ENCODE measurements at regions not wholly inside any gene's neighbourhood (a gene's known extent, or its start where the extent isn't known, plus 50 kb on each side); places are given as distances from the start of the nearest gene placed in this dataset.
"Not testable (repeated sequence)": the region's sequence is repeated elsewhere in the genome, so short reads cannot be mapped to it uniquely, and the experiment has no call there.

DNA sequence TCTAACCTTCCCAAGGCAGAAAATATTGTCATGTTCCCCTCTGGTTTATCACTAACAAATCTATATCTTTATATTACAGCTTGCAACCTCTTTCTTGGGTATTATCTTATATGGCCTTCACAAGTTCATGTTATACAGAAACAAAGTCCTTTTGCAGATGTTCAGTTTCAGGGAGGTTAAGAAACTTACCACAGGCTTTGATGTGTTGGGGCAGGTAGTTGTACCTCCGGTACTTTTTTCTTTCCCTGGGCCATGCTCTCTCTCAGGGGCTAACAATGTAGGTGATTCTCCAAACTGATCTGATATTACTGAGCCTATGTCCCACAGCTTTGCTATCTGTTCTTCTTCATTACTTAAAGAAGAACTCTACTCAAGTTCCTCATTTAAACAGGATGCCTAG is 548.9 kb upstream of the SYT4 start:
- no peak for DNase-seq

DNA sequence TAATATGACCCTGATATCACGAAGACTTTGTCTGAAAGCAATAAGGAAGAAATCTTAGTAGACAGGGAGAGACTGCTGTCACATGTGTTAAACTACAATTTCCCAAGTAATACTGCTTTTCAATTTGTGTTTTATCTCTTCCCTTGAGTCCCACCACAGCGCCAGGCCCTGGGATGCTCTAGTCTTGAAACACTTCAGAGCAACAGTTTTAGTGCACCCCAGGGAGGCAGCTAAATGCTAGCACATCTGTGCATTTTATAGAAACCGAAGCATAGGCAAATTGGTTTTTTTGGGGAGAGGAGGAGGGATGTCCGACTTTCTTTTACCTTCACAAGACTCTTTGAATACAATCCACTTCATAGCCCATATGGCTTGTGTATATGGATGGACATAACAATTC is 550.0 kb upstream of the SYT4 start:
- DNase-seq = no peak

DNA sequence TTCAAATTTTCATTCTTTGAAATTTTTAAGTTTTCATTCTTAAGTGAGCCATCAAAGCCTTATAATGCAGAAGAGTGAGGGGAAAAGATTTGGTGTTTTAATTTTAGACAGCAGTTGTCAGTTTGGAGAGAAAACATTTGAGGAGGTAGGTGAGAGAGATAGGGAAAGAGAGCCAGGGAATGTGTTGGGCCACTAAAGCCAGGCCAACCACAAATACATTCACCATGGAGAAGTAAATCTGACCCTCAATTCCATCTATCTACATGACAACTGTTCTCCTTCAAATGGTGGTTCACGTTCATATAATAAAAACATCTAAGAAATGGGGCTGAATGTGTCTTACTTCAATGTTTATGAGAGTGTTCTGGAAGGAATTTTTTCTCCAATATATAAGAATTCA is 553.0 kb upstream of the SYT4 start:
- no peak for DNase-seq

DNA sequence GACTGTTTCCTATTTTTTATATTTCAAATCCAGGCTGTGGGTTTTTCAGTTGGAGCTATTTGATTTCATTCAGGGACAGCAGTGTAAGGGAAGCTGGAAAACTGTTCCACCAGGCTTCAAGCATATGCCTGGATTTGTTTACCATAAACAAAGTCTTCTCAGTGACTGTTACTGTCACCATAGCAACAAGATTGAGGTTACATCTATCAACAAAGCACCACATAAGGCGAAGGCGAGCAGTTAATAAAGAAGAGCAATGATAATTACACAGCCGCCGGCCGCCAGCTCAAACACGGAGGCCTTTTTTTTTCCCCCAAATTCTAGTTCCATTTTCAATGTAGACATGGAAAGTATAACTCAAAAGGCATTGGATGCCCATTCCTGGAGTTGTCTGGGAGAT is 553.7 kb upstream of the SYT4 start:
- no peak for DNase-seq

DNA sequence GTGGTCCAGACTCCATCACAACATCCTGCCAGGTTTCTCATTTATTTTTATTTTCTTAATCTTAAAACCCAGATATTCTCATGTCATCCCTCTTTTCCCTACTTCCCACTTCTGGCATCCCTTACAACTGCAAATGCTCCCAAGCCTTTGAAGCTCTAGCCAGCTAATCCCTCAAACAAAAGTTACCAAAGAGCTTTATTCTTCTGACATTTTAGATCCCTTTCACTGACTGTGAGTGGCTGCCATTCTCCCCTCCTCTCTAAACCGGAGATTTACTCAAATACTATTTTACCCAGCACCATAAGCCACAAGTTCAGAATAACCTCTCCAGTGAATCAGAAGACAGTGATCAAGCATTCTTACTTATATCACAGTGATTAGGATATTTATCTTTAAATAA is 569.0 kb upstream of the SYT4 start:
- DNase-seq = no peak

DNA sequence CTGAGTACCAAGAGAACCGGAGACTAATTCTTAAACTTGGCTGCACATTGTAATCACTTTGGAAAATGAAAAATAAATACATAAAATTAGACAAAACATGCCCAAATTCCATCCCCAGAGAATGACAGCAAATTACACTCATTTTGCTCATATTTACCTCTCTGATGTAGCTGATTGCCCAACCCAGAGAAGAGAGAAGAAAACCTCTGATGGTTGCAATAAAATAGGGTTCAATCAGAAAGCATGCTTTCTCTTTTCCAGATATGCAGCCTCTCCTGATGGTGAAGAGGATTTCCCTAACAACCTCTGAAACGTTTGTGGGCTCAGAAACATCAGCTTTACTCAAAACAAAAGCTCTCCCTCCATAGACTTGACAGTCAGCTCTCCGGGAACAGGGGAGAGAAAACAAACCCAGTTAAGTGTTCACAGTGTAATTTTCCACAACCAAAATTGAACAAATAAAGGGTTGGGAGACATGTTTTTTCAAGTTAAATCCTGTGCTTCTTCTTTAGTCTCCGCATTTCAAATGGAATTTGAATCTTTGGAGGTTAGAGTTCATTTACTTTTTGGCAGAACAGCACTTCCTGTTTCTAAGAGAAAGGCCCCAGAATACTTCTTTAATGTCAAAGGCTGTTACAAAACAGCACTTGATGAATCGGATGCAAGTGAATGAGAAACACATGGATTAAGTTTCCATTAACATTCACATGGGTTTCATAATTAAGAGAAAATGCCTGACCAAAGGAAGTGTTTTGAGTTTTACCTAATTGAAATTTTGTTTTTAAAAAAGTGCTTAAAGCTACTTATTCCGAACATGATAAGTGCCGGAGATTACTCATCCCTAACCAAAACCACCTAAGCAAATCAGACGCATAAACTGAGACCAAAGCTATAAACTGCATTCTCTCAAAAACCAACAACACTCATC is 570.1 kb upstream of the SYT4 start:
- no peak for DNase-seq

DNA sequence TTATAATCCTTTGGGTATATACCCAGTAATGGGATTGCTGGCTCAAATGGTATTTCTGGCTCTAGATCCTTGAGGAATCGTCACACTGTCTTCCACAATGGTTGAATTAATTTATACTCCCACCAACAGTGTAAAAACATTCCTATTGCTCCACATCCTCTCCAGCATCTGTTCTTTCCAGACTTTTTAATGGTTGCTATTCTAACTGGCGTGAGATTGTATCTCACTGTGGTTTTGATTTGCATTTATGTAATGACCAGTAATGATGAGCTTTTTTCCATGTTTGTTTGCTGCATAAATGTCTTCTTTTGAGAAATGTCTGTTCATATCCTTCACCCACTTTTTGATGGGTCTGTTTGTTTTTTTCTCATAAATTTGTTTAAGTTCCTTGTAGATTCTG is 572.5 kb upstream of the SYT4 start:
- DNase-seq = not testable (repeated sequence)

DNA sequence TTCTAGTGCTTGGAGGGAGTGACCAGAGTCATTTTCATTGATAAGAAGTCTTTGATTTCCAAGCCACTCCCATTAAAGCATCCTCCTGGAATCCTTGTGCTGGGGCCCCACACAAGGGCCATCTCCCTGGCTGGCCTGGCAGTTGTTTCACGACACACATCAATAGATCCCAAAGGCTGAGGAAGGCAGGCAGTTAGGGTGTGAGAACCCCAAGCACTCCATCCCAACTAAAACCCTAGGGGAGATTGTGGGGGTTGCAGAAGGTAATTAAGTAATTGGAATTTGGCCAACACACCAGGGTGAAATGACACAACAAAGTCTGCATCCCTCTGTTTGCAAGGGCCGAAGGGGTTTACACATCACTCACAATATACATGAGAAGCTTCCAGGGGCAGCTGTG is 578.1 kb upstream of the SYT4 start:
- DNase-seq = no peak

DNA sequence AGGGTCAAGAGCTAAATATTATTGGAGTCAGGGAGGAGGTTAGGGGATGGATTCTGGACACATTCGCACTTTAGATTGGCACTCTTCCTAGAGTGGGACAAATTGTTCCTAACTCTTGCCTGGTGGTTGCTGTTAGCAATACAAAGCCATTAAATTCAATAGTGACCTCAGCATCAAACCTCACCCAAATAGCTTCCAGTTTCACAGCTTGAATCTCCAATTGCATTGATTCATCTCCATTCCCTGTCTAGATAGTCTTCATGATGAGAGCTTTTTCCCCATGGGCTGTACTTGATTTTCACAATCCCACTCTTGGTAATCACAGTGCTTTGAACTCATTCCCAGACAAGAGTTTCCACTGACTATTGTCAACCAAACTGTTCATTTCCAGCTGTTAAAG is 585.9 kb upstream of the SYT4 start:
- DNase-seq = no peak

DNA sequence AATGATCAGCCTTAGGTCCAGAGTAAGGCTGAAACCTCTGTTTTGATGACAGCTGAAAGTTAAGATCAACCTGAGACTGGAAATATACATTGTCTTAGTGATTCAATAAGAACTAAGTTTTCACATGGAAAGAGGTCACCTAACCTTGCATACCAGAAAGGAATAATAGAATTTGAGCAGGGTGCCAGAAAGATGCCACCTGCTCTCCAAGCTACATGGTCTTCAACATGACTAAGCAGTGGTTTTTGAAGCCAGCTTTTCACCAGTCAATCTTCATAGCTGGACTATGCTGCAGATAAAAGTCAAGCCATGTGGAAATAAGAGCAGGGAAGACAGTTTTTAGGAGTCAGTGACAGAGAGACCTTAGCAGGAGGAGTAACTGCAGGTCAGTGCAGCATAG is 589.4 kb upstream of the SYT4 start:
- no peak for DNase-seq

DNA sequence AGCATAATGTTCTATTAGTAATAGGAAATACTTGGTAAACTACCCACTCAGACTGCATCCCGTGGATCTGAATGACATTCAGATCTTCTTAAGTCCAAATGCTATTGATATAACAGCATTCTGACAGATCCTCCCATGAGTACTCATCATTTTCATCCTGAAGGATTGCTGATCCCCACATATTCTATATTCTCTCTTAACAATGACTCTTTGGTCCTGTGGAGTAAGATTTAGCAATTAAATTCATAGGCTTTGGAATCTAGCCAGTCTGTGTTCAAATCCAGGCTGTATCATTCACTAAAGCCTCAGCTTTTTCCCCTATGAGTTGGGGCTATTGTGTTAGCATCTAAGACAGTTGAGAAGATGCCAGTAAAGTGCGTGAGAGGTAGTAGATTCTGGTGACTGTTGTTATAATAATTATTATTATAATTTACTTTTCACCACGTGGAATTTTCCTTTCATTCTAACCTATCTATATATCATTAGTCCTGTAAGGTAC is 591.3 kb upstream of the SYT4 start:
- DNase-seq = no peak

DNA sequence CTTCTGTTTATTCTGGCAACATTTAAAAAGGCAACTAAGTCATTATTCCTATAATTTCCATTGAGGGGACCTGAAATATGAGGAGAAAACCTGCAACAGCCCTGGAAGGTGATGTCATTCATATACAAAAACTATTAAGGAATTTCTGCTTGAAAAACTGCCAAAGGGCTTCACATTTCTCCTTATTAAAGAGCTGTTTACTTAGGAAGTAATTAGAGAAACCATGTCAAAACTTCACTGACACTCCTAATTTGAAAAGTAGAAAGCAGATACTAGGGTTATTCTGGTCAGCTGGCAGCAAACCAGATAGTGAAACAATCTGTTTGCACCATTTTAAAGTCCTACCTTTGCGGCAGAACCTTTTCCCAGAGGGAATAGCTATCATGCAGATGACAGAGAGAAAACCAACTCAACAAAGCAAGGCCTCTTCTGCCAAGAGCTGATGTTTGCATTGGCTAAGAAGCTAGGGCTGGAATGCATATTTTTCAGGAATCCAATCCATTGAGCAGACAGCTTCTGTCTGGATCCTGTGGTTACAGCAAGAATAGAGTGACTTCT is 592.2 kb upstream of the SYT4 start:
- no peak for DNase-seq

DNA sequence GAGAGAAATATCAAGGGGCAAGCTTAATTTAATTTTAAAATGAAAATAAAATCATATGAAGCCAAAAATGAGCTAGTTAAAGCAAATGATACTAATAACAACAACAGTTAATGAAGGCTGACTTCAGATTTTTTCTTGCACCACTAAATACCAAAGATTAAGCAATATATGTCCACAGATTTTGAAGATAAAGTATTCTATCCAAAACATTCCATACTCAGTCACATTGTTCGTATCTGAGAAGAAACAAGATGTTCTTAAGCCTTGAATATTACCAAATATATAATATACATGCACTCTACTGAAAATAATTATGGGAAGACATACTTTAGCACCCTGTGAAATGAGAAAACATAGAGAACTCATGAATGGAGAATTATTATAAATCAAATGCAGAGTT is 593.3 kb upstream of the SYT4 start:
- DNase-seq = no peak

DNA sequence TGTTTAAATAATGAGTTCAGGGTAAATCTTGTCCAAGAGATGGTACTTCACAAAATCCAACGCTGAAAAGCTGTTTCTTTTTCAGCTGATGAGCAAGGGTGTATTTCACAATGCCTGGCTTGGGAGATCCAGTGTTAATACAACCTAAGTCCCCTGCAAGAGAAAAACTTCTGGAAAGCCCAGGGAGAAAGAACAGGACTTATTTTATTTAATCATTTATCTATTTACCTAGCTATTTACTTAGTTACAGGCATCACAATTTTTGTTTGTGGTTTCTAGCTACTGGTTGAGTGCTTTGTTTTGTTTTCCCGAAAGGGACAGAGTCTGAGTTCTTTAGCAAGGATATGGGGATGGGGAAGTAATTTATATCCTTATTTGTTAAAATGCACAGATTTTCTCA is 598.2 kb upstream of the SYT4 start:
- no peak for DNase-seq

DNA sequence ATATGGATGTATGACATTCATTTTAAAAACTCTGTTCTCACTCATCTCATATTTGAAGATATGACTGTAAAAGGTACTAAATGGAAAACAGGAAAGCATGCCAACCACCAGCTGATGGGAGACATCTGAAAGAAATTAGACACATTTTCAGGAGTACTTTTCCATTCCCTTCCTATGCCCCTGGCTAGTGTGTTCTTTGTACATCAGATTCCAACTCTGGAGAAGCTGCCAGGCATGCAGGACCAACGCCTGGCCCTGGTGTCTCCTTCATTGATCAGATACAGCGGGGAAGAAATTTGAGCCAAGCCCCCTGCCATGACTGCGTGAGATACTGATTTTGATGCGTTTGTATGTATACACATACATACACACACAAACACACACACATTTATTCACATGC is 599.0 kb upstream of the SYT4 start:
- DNase-seq = no peak

DNA sequence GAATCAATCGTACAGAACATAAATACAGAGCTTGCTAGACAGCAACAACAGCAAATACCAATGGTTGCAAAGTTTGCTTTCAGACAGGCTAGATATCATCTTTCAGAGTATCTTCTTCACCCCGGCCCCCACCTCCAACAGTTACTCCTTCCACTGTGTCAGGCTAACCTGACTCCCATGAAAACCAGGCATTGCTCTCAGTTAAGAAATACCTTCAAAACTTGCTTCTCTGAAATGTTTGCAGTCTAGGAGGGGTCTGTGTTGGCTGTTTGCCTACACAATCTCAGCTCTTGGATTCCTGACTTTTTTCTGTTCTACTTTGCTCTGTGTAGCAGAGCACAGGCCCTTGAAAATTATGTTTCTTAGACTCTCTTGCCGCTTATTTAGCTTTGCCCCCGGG is 599.5 kb upstream of the SYT4 start:
- no peak for DNase-seq

DNA sequence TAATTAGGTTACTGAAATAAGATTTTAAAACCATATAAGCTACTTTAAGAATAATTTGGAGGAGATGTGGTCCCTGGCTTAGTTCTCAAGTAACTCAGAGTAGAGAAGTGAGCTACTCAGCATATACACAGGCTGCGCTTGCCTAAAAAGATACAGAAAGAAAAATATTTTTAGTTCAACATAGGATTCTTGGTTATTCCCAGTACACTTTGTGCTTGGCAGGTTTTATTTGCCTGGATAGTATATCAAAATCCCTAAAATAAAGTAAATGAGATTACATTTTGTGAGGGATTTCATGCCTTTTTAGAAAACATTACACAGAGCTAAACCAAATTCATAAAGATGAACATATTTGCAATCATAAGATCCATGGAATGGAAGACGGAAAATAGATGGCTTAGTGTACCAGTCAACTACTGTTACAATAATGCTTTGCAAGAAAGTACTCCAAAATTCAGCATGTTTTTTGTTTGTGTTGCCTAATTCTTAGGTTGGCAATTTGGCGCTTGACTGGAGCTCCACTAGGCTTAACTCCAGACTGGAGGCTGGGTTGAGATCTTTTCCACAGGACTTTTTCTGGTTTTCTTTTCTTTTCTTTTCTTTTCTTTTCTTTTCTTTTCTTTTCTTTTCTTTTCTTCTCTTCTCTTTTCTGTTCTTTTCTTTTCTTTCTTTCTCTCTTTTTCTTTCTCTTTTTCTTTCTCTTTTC is 600.5 kb upstream of the SYT4 start:
- DNase-seq = no peak

DNA sequence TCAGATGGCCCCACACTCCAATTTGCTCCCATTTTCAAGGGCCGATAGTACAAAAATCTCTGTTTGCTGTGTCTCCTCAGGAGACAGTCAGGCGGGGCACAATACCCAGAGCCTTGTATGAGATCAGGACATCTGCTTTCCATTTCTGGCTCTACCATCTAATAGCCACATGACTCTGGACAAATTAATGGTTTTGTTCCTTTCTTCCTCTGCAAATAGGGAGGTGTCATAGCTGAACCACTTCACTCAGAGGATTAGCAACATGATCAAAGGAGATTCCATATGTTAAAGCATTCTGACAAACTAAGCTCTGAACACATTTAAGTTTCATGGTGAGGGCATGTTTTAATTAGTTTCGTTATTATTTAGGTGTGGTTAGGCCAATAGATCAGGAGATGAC is 602.1 kb upstream of the SYT4 start:
- no peak for DNase-seq

DNA sequence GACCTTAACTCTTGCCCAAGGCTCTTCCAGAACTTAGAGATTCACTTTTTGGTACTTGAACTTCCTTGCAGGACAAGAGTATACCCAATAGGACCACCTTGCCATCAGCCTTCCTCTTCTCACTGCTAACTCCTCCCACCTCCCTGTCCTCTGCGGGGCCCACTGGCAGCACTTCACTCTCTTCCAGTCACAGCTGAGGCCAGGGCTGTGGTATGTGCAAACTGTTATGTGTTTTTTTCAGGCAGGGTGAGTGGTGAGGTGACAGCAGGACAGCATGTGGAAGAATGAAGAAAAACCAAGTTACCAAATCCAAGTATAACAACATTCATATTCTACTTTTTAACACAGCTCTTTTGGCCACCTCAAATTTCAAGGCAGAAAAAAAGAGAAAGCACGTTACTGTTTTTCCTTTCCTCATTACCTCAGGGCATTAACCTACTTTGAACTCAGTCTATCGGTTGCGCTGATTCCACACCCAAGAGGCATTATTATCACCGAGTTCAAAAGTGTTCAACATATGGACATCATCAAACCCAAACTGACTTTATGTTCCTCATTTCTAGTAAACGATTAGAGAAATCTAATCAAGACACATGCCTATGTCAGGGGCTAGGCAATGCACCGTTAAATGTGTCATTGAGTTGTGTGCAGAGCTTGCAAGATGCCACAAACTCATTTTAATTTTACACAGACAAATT is 605.2 kb upstream of the SYT4 start:
- no peak for DNase-seq

DNA sequence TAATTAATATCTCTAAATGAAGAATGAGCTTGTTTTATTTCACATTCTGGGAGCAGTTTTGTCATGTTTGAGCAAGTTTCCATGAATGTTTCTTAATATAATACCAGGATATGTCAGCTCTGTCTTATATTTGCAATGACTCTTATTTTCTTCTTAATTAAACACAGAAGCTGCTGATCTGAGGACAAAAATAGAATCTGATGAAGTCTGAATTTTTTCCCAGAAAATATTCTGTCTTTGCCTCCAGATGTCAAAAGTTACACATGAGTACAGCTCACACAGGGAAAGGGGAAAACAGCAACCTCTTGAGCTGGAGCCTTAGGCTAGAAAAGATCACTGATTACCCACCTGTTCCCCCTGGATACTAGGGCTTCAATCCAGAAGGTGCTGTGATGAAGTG is 606.6 kb upstream of the SYT4 start:
- DNase-seq = no peak

DNA sequence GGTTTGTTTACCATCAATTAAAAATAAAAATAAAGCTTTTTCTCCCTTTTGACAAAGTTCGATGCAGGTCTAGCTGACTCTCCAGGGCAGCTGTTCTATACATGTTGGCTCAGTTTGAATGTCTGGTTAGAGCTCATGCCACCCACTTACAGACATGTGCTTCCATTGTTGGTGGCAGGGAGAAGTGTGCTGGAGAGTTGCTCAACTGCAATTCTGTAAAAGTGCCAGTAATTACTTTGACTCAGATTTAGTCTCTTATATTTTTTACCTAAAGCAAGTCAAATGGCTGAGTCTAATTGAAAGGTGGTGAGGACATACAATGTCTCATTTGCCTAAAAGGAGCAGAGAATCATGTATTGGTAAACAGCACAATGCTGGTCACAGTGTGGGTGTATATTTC is 609.1 kb upstream of the SYT4 start:
- no peak for DNase-seq

DNA sequence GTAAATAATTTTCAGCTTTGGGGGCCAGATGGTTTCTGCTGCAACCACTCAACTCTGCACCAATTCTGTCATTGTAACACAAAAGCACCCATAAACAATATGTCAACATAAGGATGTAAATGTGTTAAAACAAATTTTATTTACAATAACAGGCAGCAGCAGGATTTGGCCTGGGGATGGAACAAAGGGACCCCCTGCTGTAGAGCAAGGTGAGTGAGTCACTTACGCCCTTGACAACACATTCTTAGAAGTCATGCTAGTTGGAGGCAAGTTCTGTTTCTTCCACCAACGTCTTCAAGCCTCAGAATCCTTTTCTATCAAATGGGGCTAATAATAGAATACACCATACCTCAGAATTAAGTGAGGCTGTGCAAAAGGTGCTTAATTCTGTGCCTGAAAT is 610.2 kb upstream of the SYT4 start:
- no peak for DNase-seq

DNA sequence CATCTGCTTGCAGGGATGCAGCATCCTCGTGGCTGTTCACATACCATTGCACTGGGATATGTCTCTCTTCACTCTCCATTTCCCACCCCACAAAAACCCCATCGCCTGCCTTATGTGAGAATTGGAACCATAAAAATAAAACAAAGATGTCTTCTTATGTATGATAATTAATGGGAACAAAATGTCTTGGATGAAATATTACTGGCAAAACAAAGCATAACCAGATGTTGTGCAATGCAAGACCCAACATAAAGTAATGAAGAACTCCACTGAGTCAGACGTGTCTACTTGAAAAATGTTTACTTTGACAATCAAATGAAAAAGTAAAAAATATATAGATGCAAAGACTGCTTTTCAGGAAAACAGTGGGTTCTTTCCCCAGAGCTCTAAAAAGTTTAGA is 611.3 kb upstream of the SYT4 start:
- DNase-seq = no peak

Data from CD4-positive, alpha-beta T cell treated with Interleukin-21 for 1 hour (primary cell).